BJ (cell line): ENCODE measurements at regions not wholly inside any gene's neighbourhood (a gene's known extent, or its start where the extent isn't known, plus 50 kb on each side); places are given as distances from the start of the nearest gene placed in this dataset.
"Not testable (repeated sequence)": the region's sequence is repeated elsewhere in the genome, so short reads cannot be mapped to it uniquely, and the experiment has no call there.

Experiments used
- CTCF ChIA-PET: fragments of 350-600 bp; formaldehyde crosslinking; extraction: SDS; loops from one replicate; lab custom pipeline; 2021; ENCODE audit warnings: antibody characterized with exemption, inconsistent platforms; lab: Yijun Ruan, JAX
- POLR2A ChIA-PET: fragments of 300-600 bp; sonication (Branson Sonifier 250); formaldehyde crosslinking; extraction: SDS; loops from one replicate; lab custom pipeline; 2021; ENCODE audit warnings: antibody characterized with exemption; lab: Charles Lee
- DNase-seq: peaks from one replicate; pipeline ENCODE4 v3.0.0-alpha.2; 2011; ENCODE audit warnings: low read depth
- H3K27me3 ChIP-seq: 2 replicates; pipeline ENCODE4 v1.6.0; 2011; ENCODE audit warnings: low read length; ENCODE audit not compliant: control insufficient read depth, insufficient read depth
- H3K36me3 ChIP-seq: 2 replicates; pipeline ENCODE4 v1.5.1; 2011; ENCODE audit warnings: low read length; ENCODE audit not compliant: control insufficient read depth, insufficient read depth
- H3K4me3 ChIP-seq: 2 replicates; pipeline ENCODE4 v1.5.1; 2011; ENCODE audit warnings: low read depth, mild to moderate bottlenecking, control low read depth, low read length
- CTCF ChIP-seq: IDR thresholded peaks from 2 replicates; pipeline ENCODE4 v1.5.1; 2011; ENCODE audit warnings: low read depth, mild to moderate bottlenecking, control low read depth, inconsistent platforms, low read length, moderate library complexity; ENCODE audit not compliant: insufficient read depth

GRCh38 chr3:125684199-125684598 lies 88.9 kb upstream of the OSBPL11 start:
- TF ChIP-seq CTCF: peak; percentile 34
- Histone ChIP-seq H3K36me3 (no peaks in the 10 kb centered on the region), H3K27me3 (no peaks in the 10 kb centered on the region), H3K4me3 (no peak overlapping the region)
- no peak for DNase-seq
- CTCF ChIA-PET: no interaction called here
- POLR2A ChIA-PET: no interaction called here

- H3K36me3 ChIP-seq, POLR2A ChIA-PET, H3K27me3 ChIP-seq, CTCF ChIA-PET, H3K4me3 ChIP-seq: not testable (repeated sequence)
- DNase-seq: peak; percentile 9
Observed at GRCh38 chr3:125685741-125686140, 90.4 kb upstream of the OSBPL11 start.

- TF ChIP-seq CTCF: no peak
- DNase-seq: no peak
- Histone ChIP-seq H3K36me3 (no peaks in the 10 kb centered on the region), H3K27me3 (no peaks in the 10 kb centered on the region), H3K4me3 (no peak overlapping the region)
- CTCF ChIA-PET: no interaction called here
- POLR2A ChIA-PET: no interaction called here
Observed at GRCh38 chr3:125692361-125692760, 97.1 kb upstream of the OSBPL11 start.

- Histone ChIP-seq H3K36me3 (no peaks in the 10 kb centered on the region), H3K27me3 (no peaks in the 10 kb centered on the region), H3K4me3 (no peak overlapping the region)
- DNase-seq: no peak
- ChIA-PET POLR2A (no interaction called here), CTCF (no interaction called here)
- no peak for TF ChIP-seq CTCF
Observed at GRCh38 chr3:125693887-125694286, 98.6 kb upstream of the OSBPL11 start.

GRCh38 chr3:125694761-125695294 lies 99.5 kb upstream of the OSBPL11 start:
- H3K27me3 ChIP-seq: no peaks in the 10 kb centered on the region
- ChIA-PET POLR2A (no interaction called here), CTCF (no interaction called here)
- DNase-seq: no peak
- no peaks in the 10 kb centered on the region for H3K36me3 ChIP-seq
- no peak for TF ChIP-seq CTCF
- H3K4me3 ChIP-seq: no peak overlapping the region

- TF ChIP-seq CTCF: no peak
- ChIA-PET CTCF (no interaction called here), POLR2A (no interaction called here)
- Histone ChIP-seq H3K4me3 (no peak overlapping the region), H3K27me3 (no peaks in the 10 kb centered on the region), H3K36me3 (no peaks in the 10 kb centered on the region)
- DNase-seq: no peak
Observed at GRCh38 chr3:125695688-125696087, 100.4 kb upstream of the OSBPL11 start.

- H3K4me3 ChIP-seq, H3K27me3 ChIP-seq, DNase-seq, CTCF ChIA-PET, POLR2A ChIA-PET, H3K36me3 ChIP-seq: not testable (repeated sequence)
Observed at GRCh38 chr3:125697126-125697525, 101.8 kb upstream of the OSBPL11 start.

GRCh38 chr3:125697979-125698640 lies 102.8 kb upstream of the OSBPL11 start:
- DNase-seq, H3K36me3 ChIP-seq, H3K27me3 ChIP-seq, CTCF ChIA-PET, POLR2A ChIA-PET, H3K4me3 ChIP-seq: not testable (repeated sequence)
